Activated T-cell treated with anti-CD3 and anti-CD28 coated beads, Interleukin-2, amount 50 U/mL, for 24 hours (primary cell): ENCODE measurements at regions not wholly inside any gene's neighbourhood (a gene's known extent, or its start where the extent isn't known, plus 50 kb on each side); places are given as distances from the start of the nearest gene placed in this dataset.

ENCODE experiments used
- DNase-seq: peaks from one replicate; pipeline ENCODE4 v3.0.0-alpha.2; 2020
- H3K27ac Mint-ChIP-seq: 2 replicates; pipeline ENCODE4 v1.8.0; 2020; ENCODE audit warnings: mild to moderate bottlenecking, mixed read lengths
- H3K27me3 Mint-ChIP-seq: 2 replicates; pipeline ENCODE4 v1.8.0; 2020; ENCODE audit warnings: mixed read lengths
- H3K36me3 Mint-ChIP-seq: 2 replicates; pipeline ENCODE4 v1.8.0; 2020; ENCODE audit warnings: low read depth, mixed read lengths
- H3K4me1 Mint-ChIP-seq: 2 replicates; pipeline ENCODE4 v1.8.0; 2020; ENCODE audit warnings: low read depth, mixed read lengths
- H3K4me3 Mint-ChIP-seq: 2 replicates; pipeline ENCODE4 v1.8.0; 2020; ENCODE audit warnings: mild to moderate bottlenecking, moderate library complexity, mixed read lengths
- H3K9me3 Mint-ChIP-seq: 2 replicates; pipeline ENCODE4 v1.8.0; 2020; ENCODE audit warnings: mixed read lengths

DNA sequence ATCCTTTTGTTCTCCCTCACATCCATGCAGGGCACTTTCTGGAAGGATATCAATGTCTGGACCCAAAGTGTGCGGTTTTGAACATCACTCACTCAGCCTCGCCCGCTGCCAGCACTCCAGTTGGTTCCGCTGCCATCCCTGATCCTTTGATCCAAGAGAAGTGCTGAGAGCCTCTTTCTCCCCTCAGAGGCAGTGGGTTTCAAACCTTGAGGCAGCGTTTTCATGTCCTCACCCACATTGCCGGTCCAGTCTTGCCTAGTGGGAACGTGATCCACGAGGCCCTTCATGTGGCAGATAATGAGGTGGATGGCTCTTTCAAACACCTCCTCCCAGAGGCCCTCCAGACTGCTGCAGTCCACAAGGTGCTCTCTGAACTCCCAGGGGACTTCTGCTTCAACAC is 122.2 kb downstream of the ACTL8 start:
- no peak for DNase-seq
- peaks cover 21% of the 10 kb centered on the region for H3K27me3 Mint-ChIP-seq
- H3K36me3 Mint-ChIP-seq, result no peaks in the 10 kb centered on the region
- H3K4me1 Mint-ChIP-seq, result no peaks in the 10 kb centered on the region
- no peaks in the 10 kb centered on the region for H3K9me3 Mint-ChIP-seq
- H3K4me3 Mint-ChIP-seq, result no peak overlapping the region
- no peak overlapping the region for H3K27ac Mint-ChIP-seq

DNA sequence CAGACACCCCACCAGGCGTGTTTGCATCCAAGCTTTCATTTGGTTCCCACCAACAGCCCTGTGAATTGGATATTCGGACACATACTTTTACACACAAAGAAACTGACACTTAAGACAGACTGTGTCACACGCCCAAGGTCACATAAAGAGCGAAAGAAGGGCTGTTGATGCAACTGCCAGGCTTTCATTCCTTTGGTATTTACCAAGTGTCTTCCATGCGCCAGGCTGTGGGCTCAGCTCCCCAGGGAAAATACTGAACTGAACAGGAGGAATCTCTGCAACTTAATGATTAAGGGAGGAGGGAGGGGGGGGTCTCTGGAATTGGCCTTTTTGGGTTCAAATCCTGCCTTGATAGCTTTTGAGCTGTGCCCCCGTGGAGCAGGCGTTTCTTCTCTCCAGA is 122.8 kb downstream of the ACTL8 start:
- no peaks in the 10 kb centered on the region for H3K9me3 Mint-ChIP-seq
- no peaks in the 10 kb centered on the region for H3K4me1 Mint-ChIP-seq
- H3K36me3 Mint-ChIP-seq, result no peaks in the 10 kb centered on the region
- no peak overlapping the region for H3K27ac Mint-ChIP-seq
- no peak for DNase-seq
- peaks cover 18% of the 10 kb centered on the region for H3K27me3 Mint-ChIP-seq
- H3K4me3 Mint-ChIP-seq, result no peak overlapping the region

DNA sequence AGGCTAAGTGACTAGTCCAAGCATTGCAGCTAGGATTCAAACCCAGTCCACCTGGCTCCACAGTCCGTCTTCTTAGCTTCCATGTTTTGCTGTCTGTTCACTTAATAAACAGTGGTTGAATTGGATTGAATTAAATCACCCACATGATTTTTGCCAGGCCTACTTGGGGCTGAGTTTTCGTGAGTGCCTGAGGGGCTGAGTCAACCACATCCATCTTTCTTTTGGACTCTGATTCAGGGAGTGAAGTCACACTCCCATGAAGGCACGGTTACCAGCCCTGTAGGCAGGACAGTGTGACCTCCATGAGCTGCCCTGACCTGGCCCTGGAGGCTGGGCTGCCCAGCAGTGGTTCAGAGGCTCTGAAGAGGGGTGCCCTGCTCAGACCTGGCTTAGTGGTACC is 123.7 kb downstream of the ACTL8 start:
- H3K4me1 Mint-ChIP-seq, result no peaks in the 10 kb centered on the region
- no peaks in the 10 kb centered on the region for H3K9me3 Mint-ChIP-seq
- H3K4me3 Mint-ChIP-seq, result no peak overlapping the region
- DNase-seq, result no peak
- peaks cover 21% of the 10 kb centered on the region for H3K27me3 Mint-ChIP-seq
- H3K27ac Mint-ChIP-seq, result no peak overlapping the region
- H3K36me3 Mint-ChIP-seq, result no peaks in the 10 kb centered on the region

DNA sequence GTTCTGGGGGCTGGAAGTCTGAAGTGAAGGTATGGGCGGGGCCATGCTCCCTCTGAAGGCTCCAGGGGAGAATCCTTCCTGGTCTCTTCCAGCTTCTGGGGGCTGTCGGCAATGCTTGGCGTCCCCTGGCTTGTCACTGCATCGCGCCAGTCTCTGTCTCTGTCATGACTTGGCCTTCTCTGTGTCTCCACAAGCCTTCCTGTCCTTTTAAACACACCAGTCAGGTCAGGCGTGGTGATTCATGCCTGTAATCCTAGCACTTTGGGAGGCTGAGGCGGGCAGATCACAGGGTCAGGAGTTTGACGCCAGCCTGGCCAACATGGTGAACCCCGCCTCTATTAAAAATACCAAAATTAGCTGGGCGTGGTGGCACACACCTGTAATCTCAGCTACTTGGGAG is 125.3 kb downstream of the ACTL8 start:
- Mint-ChIP-seq H3K4me1 (no peaks in the 10 kb centered on the region), H3K27me3 (peaks cover 26% of the 10 kb centered on the region), H3K27ac (no peak overlapping the region), H3K36me3 (no peaks in the 10 kb centered on the region), H3K4me3 (no peak overlapping the region), H3K9me3 (no peaks in the 10 kb centered on the region)
- no peak for DNase-seq

DNA sequence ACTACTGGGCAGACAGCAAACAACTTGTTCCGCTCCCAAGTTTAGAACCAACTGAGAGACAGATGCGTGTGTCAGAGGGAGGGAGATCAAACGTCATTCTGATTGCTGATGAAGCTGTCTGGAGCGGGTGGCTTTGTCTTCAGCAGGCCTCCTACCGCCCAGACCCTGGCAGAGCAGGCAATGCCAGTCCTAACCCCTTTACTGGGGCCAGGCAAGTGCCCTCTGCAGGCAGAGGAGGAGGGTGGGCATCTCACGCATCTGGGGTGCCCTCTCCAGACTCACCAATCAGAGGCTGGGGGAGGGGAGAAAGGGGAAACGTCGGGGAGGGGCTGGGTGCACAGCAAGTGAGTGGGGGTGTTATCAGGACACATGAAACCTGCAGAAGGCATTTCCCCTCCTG is 126.6 kb downstream of the ACTL8 start:
- no peaks in the 10 kb centered on the region for H3K36me3 Mint-ChIP-seq
- no peaks in the 10 kb centered on the region for H3K4me1 Mint-ChIP-seq
- DNase-seq, result no peak
- peaks cover 23% of the 10 kb centered on the region for H3K27me3 Mint-ChIP-seq
- H3K9me3 Mint-ChIP-seq, result no peaks in the 10 kb centered on the region
- H3K27ac Mint-ChIP-seq, result no peak overlapping the region
- no peak overlapping the region for H3K4me3 Mint-ChIP-seq

DNA sequence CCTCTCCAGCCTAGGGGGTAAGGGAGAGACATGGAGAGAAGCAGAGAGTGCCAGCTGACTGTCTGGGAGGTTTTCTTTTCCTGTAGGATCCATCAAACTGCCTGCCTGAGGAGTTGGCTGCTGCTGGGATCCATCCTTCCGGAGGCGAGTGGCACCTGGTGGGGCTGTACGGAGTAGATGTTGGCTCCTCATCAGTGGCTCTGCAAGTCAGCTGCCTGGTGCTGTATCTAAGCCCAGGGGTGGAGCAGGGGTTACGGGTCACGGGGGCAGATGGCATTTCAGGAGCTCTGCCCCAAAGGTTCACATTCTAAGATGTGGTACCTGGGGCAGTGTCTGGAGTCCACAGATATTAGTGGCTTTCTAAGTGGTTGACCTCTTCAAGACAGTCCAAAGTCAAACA is 128.0 kb downstream of the ACTL8 start:
- Mint-ChIP-seq H3K9me3 (no peaks in the 10 kb centered on the region), H3K27me3 (peaks cover 30% of the 10 kb centered on the region), H3K36me3 (no peaks in the 10 kb centered on the region), H3K27ac (no peak overlapping the region), H3K4me1 (no peaks in the 10 kb centered on the region), H3K4me3 (no peak overlapping the region)
- DNase-seq, result no peak

DNA sequence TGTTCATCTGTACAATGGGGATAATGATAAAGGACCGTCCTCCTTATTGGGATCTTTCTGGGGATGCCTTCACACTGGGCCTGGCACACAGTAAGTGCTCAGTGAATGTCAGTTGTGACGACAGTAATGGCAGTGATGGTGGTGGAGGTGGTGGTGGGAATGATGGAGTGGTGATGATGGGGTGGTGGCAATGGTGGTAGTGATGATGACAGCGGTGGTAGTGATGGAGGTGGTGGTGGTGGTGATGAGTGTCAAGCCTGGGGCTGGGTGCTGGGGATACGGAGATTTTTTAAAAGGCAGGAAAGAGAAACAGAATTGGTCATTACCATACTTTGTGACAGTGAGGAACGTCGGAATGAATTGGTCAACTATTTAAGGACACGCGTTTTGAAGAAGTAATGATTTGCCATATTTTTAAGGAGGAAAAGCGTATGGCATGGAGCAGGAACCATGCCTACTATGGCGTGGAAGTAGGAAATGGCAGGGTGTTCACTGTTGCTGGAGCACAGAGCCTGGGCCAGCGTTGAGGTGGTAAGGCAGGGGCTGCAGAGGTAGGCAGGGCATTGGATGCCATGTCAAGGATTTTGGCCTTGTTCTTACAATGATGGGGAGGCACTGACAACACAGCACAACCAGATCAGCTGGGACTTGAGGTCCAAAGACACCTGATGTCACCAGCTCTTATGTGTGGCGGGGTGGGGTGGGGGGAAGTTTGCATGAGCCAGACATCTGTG is 128.7 kb downstream of the ACTL8 start:
- no peak for DNase-seq
- Mint-ChIP-seq H3K27ac (no peak overlapping the region), H3K27me3 (peaks cover 30% of the 10 kb centered on the region), H3K9me3 (no peaks in the 10 kb centered on the region), H3K36me3 (no peaks in the 10 kb centered on the region), H3K4me1 (no peaks in the 10 kb centered on the region), H3K4me3 (no peak overlapping the region)

DNA sequence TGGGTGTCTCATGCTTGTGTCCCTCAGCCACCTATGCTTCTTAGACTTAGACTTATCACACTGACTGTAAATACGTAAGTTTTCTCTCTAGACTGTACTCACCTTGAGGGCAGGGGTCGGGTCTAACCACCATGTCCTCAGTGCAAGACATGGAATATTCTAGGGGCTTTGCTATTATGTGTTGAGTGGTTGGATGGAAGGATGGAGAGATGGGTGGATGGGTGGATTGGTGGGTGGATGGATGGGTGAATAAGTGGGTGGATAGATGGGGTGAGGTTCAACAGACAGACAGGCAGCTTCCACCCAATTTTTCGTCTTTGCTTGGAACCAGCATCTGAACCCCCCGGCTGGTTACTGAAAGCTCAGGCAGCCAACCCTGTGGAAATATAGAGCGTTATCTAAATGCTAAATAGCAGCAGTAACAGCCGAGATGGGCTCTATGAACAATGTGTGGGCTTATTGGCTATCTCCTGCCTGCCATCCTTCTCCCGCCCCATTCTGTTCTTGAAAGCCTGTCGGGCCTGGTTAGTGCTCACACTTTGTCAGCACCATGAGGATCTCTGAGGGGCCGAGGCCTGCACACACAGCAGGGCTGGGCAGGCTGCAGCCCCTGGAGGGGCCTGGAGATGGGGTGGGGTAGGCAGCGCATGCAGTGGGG is 130.7 kb downstream of the ACTL8 start:
- no peak overlapping the region for H3K27ac Mint-ChIP-seq
- no peaks in the 10 kb centered on the region for H3K9me3 Mint-ChIP-seq
- H3K4me1 Mint-ChIP-seq, result no peaks in the 10 kb centered on the region
- no peaks in the 10 kb centered on the region for H3K36me3 Mint-ChIP-seq
- H3K27me3 Mint-ChIP-seq, result peaks cover 21% of the 10 kb centered on the region
- H3K4me3 Mint-ChIP-seq, result no peak overlapping the region
- DNase-seq, result no peak

DNA sequence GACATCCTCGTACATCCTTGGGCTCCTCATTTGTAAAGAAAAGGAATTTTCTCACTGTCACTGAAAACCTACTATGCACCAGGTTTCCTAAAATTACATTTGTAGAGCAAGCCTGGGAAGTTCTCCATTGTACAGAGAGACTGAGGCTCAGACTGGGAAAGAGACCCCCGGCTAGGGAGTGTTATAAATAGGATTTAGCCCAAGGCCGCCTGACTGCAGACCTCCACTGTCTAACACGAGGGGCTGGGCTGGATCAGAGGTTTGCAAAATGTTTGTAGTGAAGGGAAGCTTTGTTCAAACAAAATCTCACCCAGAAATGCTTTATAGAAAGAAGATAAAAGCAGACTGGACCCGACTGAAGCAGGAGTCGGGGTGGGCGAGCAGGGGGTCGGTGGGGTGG is 131.3 kb downstream of the ACTL8 start:
- no peaks in the 10 kb centered on the region for H3K9me3 Mint-ChIP-seq
- H3K4me3 Mint-ChIP-seq, result no peak overlapping the region
- DNase-seq, result no peak
- H3K36me3 Mint-ChIP-seq, result no peaks in the 10 kb centered on the region
- H3K27ac Mint-ChIP-seq, result no peak overlapping the region
- peaks cover 24% of the 10 kb centered on the region for H3K27me3 Mint-ChIP-seq
- H3K4me1 Mint-ChIP-seq, result no peaks in the 10 kb centered on the region

DNA sequence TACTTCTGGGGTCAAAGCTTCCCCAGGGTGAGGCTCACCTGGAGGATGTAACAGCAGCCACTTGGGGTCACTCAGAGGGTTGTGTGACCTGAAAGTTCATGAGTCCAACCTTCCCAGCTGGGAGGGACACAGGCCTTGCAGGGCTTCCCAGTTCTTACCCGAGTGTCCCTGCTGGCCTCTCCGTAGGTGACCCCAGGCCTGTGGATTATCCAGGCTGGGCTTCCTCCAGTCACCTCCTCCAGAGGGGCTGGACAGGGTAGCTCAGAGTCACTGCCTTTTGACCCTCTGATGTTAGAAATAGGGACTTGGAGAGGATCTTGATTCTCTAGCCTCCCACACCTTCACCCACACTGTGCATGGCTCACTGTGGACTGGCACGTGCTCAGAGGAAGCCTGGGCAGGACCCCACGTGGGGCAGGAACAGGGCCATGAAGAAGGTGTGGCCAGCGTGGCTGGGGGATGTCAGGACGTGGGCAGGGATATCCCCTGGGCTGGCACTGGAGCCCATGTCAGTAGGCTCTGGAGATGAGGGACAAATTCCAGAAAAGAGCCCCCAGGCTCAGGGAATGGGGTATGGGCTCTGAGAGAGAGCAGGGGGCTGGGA is 131.8 kb downstream of the ACTL8 start:
- Mint-ChIP-seq H3K4me3 (no peak overlapping the region), H3K36me3 (no peaks in the 10 kb centered on the region), H3K9me3 (no peaks in the 10 kb centered on the region), H3K27ac (no peak overlapping the region), H3K27me3 (peaks cover 24% of the 10 kb centered on the region), H3K4me1 (no peaks in the 10 kb centered on the region)
- DNase-seq, result no peak

DNA sequence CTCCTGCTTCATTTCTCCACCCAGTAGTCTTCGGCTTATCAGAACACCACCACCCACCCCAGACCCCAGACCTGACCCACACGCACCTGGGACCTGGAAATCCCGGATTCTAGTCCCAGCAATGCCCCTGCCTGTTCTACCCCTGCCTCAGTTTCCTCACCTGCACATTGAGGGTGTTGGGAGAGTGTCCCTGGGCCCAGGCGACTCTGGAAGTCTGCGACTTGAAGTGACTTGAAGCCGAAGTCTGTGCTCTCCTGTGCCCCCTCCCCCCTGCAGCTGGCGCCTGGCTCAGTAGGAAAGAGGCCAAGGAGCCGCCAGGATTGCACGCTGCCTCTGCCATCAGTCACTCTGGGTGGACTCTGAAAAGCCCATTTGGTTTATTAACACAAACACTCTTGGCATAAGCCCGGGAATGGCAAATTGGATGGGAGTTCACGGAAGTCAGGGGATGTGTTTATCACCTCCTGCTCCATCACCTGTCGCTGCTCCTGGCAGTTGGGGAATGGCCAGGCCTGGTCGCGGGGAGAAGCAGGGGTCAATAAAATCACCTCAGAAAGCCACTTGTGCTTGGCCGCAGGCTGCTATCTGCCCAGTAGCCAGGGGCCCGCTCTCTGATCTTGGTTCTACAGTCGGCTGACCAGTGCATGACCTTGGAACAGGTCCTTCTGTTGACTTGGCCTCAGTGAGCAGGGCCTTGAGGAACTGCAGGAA is 132.7 kb downstream of the ACTL8 start:
- H3K27me3 Mint-ChIP-seq, result peaks cover 24% of the 10 kb centered on the region
- no peaks in the 10 kb centered on the region for H3K9me3 Mint-ChIP-seq
- no peaks in the 10 kb centered on the region for H3K36me3 Mint-ChIP-seq
- no peak overlapping the region for H3K27ac Mint-ChIP-seq
- no peaks in the 10 kb centered on the region for H3K4me1 Mint-ChIP-seq
- DNase-seq, result no peak
- no peak overlapping the region for H3K4me3 Mint-ChIP-seq

DNA sequence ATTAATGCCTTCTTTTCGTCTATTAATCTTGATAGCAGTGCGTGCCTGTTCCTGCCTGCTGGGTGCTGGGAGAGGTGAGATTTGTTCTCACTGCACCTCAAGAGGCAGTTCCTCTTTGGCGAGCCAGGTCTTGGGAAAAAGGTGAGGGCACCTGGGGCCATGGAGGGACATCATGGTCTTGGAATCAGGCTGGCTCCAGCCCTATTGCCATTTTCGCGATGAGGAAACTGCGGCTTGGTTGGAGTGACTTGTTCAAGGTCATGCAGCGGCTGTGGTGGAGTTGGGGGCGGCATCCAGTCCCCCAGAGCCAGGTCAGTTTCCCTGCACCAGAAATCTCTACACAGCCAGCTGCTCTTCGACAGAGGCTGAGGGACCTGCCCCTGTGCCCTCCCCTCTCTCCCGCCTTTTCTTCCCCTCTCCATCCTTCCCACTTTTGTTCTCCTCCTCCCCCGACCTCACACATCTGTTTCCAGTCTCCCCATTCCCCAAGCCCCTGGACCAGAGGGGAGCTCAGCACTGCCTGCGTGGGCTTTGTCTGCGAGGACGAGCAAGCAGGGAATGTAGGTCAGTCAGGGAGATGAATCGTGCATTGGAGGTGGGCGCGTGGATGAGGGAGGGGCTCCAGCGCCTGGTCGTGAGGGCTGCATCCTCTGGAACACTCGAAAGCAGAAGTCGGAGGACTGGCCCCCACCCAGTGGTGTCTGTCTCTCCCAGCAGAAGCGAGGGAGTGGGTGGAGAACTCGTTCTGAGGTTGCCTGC is 135.1 kb downstream of the ACTL8 start:
- DNase-seq, result no peak
- no peaks in the 10 kb centered on the region for H3K9me3 Mint-ChIP-seq
- no peaks in the 10 kb centered on the region for H3K36me3 Mint-ChIP-seq
- H3K4me1 Mint-ChIP-seq, result no peaks in the 10 kb centered on the region
- peaks cover 16% of the 10 kb centered on the region for H3K27me3 Mint-ChIP-seq
- no peak overlapping the region for H3K27ac Mint-ChIP-seq
- no peak overlapping the region for H3K4me3 Mint-ChIP-seq

DNA sequence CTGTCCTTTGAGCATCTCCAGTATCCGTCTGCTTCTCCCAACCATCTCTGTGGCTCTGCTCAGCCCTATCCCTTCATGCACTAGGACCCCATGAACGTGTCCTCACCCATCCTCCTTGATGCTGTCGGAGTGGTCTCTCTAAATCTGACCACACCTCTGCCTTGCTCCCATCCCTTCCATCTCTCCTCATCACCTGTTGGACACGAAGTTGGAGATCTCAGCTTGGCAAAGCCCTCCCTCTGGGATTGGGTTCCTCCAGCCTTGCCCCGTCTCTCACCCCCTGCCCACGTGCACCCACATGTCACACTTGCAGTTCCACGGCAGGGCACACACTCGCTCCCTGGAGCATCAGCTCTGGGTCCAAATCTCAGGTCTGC is 135.7 kb downstream of the ACTL8 start:
- H3K9me3 Mint-ChIP-seq, result no peaks in the 10 kb centered on the region
- no peak overlapping the region for H3K4me3 Mint-ChIP-seq
- H3K4me1 Mint-ChIP-seq, result no peaks in the 10 kb centered on the region
- no peaks in the 10 kb centered on the region for H3K36me3 Mint-ChIP-seq
- H3K27me3 Mint-ChIP-seq, result peaks cover 22% of the 10 kb centered on the region
- no peak overlapping the region for H3K27ac Mint-ChIP-seq
- no peak for DNase-seq
